ENCODE measurements at regions not wholly inside any gene's neighbourhood (a gene's known extent, or its start where the extent isn't known, plus 50 kb on each side); places are given as distances from the start of the nearest gene placed in this dataset.
"Not testable (repeated sequence)": the region's sequence is repeated elsewhere in the genome, so short reads cannot be mapped to it uniquely, and the experiment has no call there.

GRCh38 chr2:47694451-47694850 is 88.5 kb upstream of the MSH6 start:
- DNase-seq (ENCODE audit: low read depth); H3K4me3 ChIP-seq (ENCODE audit: low read depth, low read length): not testable (repeated sequence)

GRCh38 chr2:47690706-47691325 is 92.1 kb upstream of the MSH6 start:
- DNase-seq (ENCODE audit: low read depth); H3K4me3 ChIP-seq (ENCODE audit: low read depth, low read length): not testable (repeated sequence)

GRCh38 chr2:47690132-47690531 is 92.8 kb upstream of the MSH6 start:
- no peak overlapping the region for H3K4me3 ChIP-seq (ENCODE audit: low read depth, low read length)
- DNase-seq (ENCODE audit: low read depth) = no peak

- not testable (repeated sequence) for DNase-seq (ENCODE audit: low read depth); H3K4me3 ChIP-seq (ENCODE audit: low read depth, low read length)
Observed at GRCh38 chr2:47689118-47689517, 93.8 kb upstream of the MSH6 start.

GRCh38 chr2:47688561-47688960 is 94.4 kb upstream of the MSH6 start:
- no peak overlapping the region for H3K4me3 ChIP-seq (ENCODE audit: low read depth, low read length)
- DNase-seq (ENCODE audit: low read depth) = no peak

GRCh38 chr2:47687856-47688255 is 95.1 kb upstream of the MSH6 start:
- H3K4me3 ChIP-seq (ENCODE audit: low read depth, low read length) = no peak overlapping the region
- no peak for DNase-seq (ENCODE audit: low read depth)

GRCh38 chr2:47686018-47686417 is 96.9 kb upstream of the MSH6 start:
- no peak for DNase-seq (ENCODE audit: low read depth)
- H3K4me3 ChIP-seq (ENCODE audit: low read depth, low read length) = no peak overlapping the region

GRCh38 chr2:47682216-47682749 is 100.7 kb upstream of the MSH6 start:
- DNase-seq (ENCODE audit: low read depth) = no peak
- no peak overlapping the region for H3K4me3 ChIP-seq (ENCODE audit: low read depth, low read length)

- no peak overlapping the region for H3K4me3 ChIP-seq (ENCODE audit: low read depth, low read length)
- DNase-seq (ENCODE audit: low read depth) = no peak
Observed at GRCh38 chr2:47676261-47676926, 105.6 kb upstream of the KCNK12 start.

- no peak for DNase-seq (ENCODE audit: low read depth)
- H3K4me3 ChIP-seq (ENCODE audit: low read depth, low read length) = no peak overlapping the region
Observed at GRCh38 chr2:47675196-47675825, 104.5 kb upstream of the KCNK12 start.

GRCh38 chr2:47666332-47666731 is 95.5 kb upstream of the KCNK12 start:
- DNase-seq (ENCODE audit: low read depth) = no peak
- H3K4me3 ChIP-seq (ENCODE audit: low read depth, low read length) = no peak overlapping the region

- DNase-seq (ENCODE audit: low read depth) = no peak
Observed at GRCh38 chr2:47664817-47665216, 94.0 kb upstream of the KCNK12 start.

GRCh38 chr2:47662552-47662951 is 91.8 kb upstream of the KCNK12 start:
- H3K4me3 ChIP-seq (ENCODE audit: low read depth, low read length) = no peak overlapping the region
- no peak for DNase-seq (ENCODE audit: low read depth)

More at GRCh38 chr2:47664817-47665216, 94.0 kb upstream of the KCNK12 start:
- no peak overlapping the region for H3K4me3 ChIP-seq (ENCODE audit: low read depth, low read length)

GRCh38 chr2:47661310-47661709 is 90.5 kb upstream of the KCNK12 start:
- DNase-seq (ENCODE audit: low read depth) = no peak
- no peak overlapping the region for H3K4me3 ChIP-seq (ENCODE audit: low read depth, low read length)

GRCh38 chr2:47660168-47660567 is 89.4 kb upstream of the KCNK12 start:
- DNase-seq (ENCODE audit: low read depth) = no peak
- H3K4me3 ChIP-seq (ENCODE audit: low read depth, low read length) = no peak overlapping the region

GRCh38 chr2:47658646-47659320 is 88.0 kb upstream of the KCNK12 start:
- H3K4me3 ChIP-seq (ENCODE audit: low read depth, low read length) = no peak overlapping the region
- DNase-seq (ENCODE audit: low read depth) = no peak

- DNase-seq (ENCODE audit: low read depth) = no peak
- H3K4me3 ChIP-seq (ENCODE audit: low read depth, low read length) = no peak overlapping the region
Observed at GRCh38 chr2:47657886-47658489, 87.2 kb upstream of the KCNK12 start.

GRCh38 chr2:47656715-47657600 is 86.2 kb upstream of the KCNK12 start:
- no peak overlapping the region for H3K4me3 ChIP-seq (ENCODE audit: low read depth, low read length)
- no peak for DNase-seq (ENCODE audit: low read depth)

- no peak overlapping the region for H3K4me3 ChIP-seq (ENCODE audit: low read depth, low read length)
- DNase-seq (ENCODE audit: low read depth) = no peak
Observed at GRCh38 chr2:47655563-47655880, 84.7 kb upstream of the KCNK12 start.

Measured in skeletal muscle cell (primary cell).